ENCODE measurements at regions not wholly inside any gene's neighbourhood (a gene's known extent, or its start where the extent isn't known, plus 50 kb on each side); places are given as distances from the start of the nearest gene placed in this dataset.

DNA sequence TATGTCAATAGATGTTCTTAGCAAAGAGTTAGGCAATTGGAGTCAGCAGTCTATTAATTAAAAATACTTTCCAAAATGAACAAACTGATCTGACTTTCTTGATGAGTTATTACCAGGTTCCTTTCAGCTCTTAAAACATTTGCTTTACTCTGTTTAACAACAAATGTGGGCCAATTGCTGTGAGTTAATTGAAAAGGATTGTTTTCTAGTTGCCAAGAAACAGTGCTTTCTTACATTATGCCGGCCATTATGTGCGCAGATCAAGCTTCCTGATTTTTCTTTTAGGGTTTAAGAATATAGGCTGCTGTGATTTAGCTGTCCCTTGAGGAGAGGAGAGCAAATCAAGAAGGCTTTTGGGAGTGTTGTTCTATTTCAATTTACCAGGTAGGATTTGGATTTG lies 50.5 kb upstream of the ITPRID2 start (continued):
- TF ChIP-seq PRDM2 (tag by site-specific recombination; IDR thresholded peaks at IDR 0.05; ENCODE audit: borderline replicate concordance) (no peak), ZNF510 (tag by site-specific recombination; IDR thresholded peaks at IDR 0.05; ENCODE audit: insufficient replicate concordance) (no peak), ZNF837 (tag by site-specific recombination; IDR thresholded peaks at IDR 0.05) (no peak), ZNF155 (tag by site-specific recombination; IDR thresholded peaks at IDR 0.05) (no peak), ZNF623 (tag by site-specific recombination; IDR thresholded peaks at IDR 0.05) (no peak), ZNF426 (tag by site-specific recombination; IDR thresholded peaks at IDR 0.05) (no peak)
- TF ChIP-seq, protein P1, sequence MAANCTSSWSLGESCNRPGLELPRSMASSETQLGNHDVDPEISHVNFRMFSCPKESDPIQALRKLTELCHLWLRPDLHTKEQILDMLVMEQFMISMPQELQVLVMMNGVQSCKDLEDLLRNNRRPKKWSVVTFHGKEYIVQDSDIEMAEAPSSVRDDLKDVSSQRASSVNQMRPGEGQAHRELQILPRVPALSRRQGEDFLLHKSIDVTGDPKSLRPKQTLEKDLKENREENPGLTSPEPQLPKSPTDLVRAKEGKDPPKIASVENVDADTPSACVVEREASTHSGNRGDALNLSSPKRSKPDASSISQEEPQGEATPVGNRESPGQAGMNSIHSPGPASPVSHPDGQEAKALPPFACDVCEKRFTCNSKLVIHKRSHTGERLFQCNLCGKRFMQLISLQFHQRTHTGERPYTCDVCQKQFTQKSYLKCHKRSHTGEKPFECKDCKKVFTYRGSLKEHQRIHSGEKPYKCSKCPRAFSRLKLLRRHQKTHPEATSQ (tag by site-specific recombination; IDR thresholded peaks at IDR 0.05) = no peak

Data from HEK293 (cell line).